NCI-H226 (cell line): ENCODE measurements at regions not wholly inside any gene's neighbourhood (a gene's known extent, or its start where the extent isn't known, plus 50 kb on each side); places are given as distances from the start of the nearest gene placed in this dataset.
"Not testable (repeated sequence)": the region's sequence is repeated elsewhere in the genome, so short reads cannot be mapped to it uniquely, and the experiment has no call there.

Experiments used
- DNase-seq: peaks from one replicate; pipeline ENCODE4 v3.0.0-alpha.2; 2015

DNA sequence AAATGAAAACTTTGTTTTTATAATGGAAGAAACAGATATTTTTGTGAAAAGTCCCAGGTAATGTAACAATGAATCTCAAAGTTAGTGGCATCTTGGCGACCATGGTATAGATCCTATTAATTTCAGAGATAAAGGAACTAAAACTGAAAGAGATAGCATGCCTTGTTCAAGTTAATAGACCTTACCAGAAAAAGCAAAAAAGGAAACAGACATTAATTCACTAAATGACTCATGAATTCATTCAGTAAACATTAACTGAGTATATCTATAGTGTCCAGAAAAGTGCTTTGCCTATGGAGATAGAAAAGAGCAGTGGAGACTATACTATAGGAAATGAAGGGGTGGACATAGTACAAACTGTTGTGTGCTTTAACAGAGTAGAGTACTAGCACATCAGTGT, 763.3 kb downstream of the TRIB2 start:
- DNase-seq = no peak

- DNase-seq = no peak
Measured at GRCh38 chr2:13481201-13481600, 764.5 kb downstream of the TRIB2 start.

- no peak for DNase-seq
Measured at GRCh38 chr2:13485256-13485655, 768.5 kb downstream of the TRIB2 start.

- no peak for DNase-seq
Measured at GRCh38 chr2:13488965-13489364, 772.2 kb downstream of the TRIB2 start.

DNA sequence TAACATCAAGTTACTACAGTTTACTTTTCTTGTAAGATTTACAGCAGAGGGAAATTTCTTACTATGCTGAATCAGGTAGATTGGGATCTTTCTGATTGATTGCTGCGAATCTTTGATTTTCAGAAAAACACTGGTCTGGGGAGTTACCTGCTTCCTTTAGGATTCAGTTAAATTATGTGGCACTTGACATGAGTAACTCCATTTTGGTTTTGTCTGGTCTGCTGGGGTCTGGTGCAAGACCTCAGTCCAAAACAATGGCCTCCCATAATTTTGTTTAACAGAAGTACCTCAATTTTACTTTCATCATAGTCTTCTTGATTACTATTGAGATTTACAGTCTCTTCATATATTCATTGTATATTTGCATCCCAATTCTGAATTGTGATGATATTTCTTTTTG, 775.5 kb downstream of the TRIB2 start:
- DNase-seq = no peak

- no peak for DNase-seq
Measured at GRCh38 chr2:13495051-13495450, 778.3 kb downstream of the TRIB2 start.

DNA sequence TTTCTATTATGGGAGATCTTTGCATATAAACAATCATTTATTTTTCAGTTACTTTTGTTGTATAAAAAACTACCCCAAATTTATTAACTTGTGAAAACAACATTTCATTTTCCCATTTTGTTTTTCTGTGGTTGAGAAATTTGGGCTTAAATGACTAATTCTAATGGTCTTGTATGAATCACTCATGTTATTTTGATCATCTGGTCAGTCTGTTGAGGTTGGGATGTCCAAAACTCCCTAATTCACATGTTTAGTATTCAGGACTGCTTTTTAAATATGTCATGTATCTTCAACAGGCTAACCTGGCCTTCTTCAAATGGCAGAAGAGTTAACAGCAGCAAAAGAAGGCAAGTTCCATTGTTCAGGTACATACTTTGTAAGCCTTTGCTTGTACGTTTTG, 788.1 kb downstream of the TRIB2 start:
- DNase-seq = no peak

GRCh38 chr2:13508671-13509070, 791.9 kb downstream of the TRIB2 start:
- DNase-seq = no peak

DNA sequence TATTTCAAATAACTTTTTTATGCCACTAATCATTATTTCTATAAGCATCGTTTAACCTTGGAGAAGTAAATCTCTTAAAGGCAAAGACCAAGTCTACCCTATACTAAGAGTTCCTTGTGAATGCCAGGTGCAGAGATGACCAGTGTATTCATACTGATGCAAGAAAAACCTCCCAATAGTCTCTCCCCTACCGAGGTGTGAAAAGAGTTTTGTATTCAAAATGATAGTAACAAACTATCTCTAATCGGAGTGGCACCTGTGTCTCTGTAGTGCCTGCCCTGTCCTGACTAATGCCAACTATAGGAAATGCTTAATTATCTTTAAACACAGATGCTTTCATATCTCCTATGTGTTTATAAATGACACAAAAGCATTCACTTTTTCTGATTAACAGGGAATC, 798.5 kb downstream of the TRIB2 start:
- no peak for DNase-seq

DNA sequence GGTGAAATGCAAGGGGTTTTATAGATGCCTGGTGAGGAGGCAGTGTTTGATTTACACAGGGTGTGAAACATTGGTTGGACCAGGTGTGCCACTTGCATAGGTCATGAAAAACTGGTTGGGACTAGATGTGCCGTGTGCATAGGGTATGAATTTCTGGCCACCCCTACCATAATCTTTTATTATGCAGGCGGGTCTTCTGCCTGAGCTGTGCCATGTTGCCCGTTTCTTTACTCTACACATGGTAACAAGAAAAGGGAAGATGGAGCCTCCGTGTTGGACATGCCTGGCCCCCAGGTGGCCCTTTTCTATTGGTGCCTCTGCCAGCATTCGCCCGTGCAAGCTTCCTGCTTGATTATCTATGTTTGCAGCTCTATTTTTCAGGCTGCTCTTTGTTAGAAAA, 805.4 kb downstream of the TRIB2 start:
- DNase-seq = no peak

DNA sequence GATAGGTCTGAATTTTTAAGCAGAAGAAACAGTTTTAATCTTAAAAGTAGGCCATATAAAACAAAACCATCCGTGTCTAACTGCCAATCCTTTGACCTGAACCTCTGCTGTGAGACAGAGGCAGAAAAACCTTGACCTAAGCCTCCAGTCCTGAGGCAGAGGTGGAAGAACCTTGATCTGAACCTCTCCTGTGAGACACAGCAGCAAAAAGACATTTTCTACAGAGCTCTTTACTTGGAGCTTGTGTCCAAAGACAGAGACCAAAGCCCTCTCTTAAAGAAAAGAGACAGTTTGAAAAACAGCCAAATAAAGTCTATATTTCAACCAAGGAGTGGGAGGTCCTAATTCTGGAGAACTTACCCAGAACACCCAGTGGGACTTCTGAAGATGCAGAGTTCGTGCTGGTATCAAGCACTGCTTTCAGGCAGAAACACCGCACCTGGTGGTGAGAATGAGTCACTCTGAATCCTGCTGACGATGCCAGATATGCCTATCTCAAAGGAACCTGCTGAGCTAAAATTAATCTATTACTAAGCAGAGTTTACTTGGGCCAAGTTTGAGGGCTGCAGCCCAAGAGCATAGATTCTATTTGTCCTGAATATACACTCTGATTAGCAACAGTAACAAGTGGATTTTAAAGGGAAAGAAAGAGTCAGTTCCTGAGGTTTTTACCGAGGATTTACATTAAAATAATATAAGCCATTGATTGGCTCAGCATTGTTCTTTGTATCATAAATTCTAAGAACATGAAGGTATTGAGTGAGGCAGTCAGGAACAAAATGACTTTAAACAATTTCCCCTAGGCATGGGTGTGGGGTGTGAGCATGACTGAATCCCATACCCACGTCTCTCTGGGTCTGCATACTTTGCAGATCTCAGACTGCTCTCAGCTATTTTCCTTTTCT, 806.4 kb downstream of the TRIB2 start:
- no peak for DNase-seq

- DNase-seq = no peak
Measured at GRCh38 chr2:13524492-13524891, 807.8 kb downstream of the TRIB2 start.

DNA sequence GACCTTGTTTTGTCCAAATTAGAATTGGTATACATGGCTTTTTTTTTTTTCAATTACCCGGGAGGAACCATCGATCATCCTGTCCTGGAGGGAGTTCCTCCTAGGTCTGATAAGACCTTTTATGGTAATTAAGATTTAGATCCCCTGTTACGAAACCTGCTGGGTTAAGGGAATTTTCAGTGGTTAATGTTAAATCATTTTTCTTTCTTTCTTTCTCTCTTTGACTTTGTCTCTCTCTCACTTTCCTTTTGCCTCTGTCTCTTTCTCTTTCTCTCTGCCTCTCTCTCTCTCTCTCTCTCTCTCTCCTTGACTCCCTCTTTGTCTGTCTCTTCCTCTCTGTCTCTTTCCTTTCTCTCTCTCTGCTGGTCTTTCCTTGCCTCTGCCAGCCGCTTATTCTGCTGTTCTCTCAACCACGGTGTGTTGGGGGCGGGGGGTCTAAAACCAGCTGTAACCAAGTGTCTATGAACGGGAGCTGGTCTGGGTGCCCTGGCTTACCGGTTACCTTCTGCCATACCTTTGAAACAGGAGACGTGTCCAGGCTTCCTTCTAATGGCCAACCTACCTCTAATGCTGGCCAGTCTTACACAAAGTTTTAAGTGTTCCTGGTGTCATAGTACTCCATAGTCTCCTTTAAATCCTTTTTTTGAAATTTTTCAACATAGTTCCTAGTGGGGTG, 815.1 kb downstream of the TRIB2 start:
- not testable (repeated sequence) for DNase-seq

DNA sequence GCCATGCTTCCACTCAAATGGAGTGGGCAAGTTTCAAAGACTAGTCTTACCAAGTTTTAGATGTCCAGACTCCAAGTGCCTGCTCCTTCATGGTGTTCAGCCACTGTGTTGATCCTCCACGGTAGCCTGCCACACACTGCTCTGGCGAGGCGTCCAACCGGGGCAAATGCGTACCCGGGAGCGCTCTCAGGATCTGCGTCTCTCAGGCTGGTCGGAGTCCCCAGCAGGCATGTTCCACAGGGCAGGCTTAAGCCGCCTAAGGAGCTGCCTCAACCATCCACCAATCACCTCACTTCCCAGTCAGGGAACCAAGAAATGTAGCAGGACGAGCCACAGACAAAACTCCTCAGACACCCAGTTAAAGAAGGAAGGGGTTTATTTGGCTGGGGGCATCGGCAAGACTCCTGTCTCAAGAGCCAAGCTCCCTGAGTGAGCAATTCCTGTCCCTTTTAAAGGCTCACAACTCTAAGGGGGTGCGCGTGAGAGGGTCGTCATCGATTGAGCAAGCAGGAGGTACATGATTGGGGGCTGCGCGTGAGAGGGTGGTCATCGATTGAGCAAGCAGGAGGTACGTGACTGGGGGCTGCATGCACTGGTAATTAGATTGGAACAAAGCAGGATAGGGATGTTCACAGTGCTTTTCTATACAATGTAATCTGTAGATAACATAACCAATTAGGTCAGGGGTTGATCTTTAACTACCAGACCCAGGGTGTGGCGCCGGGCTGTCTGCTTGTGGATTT, 816.2 kb downstream of the TRIB2 start:
- not testable (repeated sequence) for DNase-seq

DNA sequence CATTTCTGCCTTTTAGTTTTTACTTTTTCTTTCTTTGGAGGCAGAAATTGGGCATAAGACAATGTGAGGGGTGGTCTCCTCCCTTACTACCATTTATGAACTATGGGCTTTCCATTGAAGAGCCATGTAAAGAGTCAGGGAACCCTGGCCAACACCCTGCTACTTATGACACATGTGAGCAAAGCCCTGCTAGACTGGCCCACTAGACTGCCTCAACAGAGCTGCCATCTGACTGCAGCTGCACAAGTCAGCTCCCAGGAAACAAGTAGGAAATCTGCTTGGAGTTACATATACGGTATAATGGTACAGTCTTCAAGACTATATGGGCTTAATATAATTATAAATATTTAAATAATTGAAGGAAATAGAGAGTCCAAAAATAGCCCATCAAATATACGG, 816.8 kb downstream of the TRIB2 start:
- no peak for DNase-seq

DNA sequence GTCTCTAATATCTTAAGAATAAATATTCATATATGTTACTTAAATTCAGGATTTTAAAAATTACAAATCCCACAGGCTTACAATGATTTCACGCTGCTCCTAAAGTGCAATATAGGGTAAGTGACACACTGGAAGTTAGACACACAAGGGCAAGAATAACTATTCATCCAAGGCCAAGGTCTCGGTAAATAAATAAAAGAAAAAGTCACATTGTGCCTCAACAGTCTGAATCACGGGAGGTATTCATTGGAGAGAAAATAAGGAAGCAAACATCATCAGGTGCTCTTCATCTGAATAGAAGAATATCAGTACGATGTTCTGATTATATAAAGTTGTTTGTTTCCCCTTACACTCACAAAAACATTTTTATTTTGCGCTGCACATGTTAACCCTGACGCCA, 820.2 kb downstream of the TRIB2 start:
- DNase-seq = no peak

DNA sequence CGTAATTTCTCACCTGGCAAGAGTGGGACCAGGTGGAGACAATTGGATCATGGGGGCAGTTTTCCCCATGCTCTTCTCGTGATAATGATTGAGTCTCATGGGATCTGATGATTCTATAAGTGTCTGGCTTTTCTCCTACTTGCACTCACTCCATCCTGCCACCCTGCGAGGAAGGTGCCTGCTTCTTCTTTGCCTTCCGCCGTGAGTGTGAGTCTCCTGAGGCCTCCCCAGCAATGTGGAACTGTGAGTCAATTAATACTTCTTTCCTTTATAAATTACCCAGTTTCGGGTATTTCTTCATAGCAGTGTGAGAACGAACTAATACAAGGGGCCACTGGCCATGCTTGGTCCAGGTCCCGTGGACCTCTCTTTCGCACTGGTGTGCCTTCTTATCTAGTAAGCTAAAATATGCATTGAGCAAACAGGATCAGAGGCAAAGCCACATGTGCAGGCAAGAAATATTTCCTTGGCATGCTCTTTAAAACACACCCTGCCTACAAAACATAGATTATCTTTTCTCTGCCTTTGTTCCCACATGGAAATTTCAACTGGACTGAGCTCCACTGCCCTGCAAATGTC, 821.1 kb downstream of the TRIB2 start:
- DNase-seq = no peak

DNA sequence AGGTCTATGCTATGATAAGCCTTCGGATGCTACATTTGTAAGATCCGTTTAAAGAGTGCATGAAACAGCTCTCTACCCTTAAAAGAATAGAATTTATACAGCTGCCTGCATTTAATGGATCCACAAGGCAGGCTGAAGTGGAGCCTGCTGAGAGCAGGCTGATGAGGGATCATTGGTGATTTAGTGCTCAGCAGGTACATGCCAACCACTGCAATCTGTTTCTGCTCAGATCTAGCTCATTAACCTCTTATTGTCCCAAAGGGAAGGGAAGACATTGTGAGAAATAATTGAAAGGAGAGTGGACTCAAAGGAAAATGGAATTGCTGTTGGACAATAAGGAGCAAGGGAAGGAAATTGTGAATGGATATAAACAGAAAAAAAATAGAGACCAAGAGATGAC, 822.6 kb downstream of the TRIB2 start:
- no peak for DNase-seq

- no peak for DNase-seq
Measured at GRCh38 chr2:13542061-13542460, 825.3 kb downstream of the TRIB2 start.

DNA sequence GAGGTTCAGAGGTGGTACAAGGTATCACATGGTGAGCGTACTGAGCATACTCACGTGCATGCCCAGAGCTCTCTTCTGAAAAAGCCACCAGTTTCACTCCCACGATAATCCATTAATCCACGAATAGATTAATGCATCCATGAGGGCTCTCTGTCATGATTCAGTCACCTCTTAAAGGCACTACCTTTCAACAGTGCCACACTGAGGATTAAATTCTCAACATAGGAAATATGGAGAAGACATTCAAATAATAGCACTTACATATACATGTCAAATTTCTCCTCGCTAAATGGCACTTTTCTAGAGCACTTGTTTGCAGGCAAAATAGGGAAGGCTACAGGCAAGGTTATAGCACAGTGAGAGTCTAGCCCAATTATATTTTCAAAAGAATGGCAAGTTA, 825.9 kb downstream of the TRIB2 start:
- no peak for DNase-seq

DNA sequence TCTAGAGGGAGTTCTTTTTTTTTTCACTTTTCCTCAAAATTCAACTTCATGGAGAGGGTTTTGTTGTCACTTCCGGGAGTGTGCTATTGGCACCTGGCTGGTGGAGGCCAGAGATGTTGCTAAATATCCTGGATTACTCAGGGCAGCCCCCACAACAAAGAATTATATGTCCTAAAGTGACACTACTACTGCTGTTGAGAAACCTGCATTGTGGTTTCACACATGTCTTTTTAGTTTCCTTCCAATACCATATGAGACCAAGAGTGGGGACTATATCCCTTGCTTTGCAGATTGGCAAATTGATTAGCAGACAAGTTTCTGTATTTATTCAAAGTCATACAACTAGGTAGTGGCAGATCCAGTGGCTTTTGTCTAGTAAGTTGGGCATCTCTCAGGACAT, 826.8 kb downstream of the TRIB2 start:
- no peak for DNase-seq

GRCh38 chr2:13545320-13545719, 828.6 kb downstream of the TRIB2 start:
- no peak for DNase-seq

GRCh38 chr2:13546131-13546530, 829.4 kb downstream of the TRIB2 start:
- no peak for DNase-seq
